ENCODE measurements at regions not wholly inside any gene's neighbourhood (a gene's known extent, or its start where the extent isn't known, plus 50 kb on each side); places are given as distances from the start of the nearest gene placed in this dataset.

DNA sequence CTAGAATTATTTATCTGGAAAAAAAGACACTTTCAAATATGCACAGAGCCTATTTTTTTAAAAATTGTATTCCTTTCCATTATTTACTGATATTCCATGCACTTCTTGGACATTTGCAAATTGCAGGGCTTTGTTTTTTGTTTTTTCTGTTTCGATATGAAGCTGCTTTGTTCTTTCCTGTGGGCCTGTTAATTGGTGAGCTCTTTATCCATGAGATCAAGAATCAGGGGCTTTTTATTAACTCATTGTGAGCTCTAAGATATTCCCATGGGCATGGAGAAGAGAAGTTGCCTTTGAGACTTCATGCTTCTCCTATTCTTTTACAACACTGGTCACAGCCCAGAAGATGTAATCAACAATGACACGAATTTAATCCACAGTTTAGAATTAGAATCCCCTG, 145.1 kb downstream of the SAMD5 start:
- Histone ChIP-seq H3K4me3 (no peak overlapping the region), H3K27ac (no peak overlapping the region), H3K9me3 (no peaks in the 10 kb centered on the region), H3K36me3 (replicated peaks in 1 of 2; ENCODE audit: insufficient read depth in 1 of 2, low read depth in 2 of 2) (no peaks in the 10 kb centered on the region), H3K27me3 (no peaks in the 10 kb centered on the region), H3K4me1 (no peaks in the 10 kb centered on the region)
- TF ChIP-seq POLR2A (IDR thresholded peaks at IDR 0.05) (no peak), CTCF (IDR thresholded peaks at IDR 0.05) (no peak)
- DNase-seq: no peak
- WGBS, 2 donors: 45 to 68% methylated on average over 2 of the region's 2 CpGs
- intact Hi-C loops (cut with DNase I): no loop called here
- ATAC-seq: no peak

DNA sequence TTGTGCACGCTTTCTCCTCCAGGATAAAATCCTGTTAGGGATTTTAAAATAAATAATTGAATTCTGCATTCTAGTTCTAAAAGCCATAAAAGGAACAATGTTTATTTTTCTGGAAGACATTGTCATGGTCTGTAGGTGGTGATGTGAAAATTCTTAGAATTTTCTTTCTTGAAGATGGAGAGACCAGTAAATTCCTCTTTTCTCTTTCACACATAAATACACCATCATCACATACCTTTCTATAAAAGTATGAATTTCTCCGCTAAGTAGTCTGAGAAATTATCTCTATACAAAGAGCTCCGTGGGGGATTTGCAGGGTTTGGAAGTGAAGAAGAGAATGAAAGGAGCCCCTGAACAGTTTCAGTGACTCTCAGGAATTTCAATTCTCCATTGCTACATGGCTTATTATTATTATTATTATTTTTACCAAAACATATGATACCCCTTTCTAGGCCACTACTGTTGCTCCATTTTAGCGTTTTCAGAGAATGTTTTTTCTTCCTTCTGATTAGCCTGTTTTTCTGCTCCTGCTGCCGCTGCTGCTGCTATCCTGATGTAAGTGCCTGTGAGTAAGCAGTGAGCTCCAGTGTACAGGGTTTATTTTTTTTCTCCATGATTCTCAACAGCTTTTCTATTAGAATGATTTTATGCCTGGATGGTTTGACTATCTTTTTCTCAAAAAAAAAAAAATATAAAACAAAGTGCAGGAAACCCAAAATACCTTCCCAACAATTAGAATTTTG, 145.8 kb downstream of the SAMD5 start:
- no peaks in the 10 kb centered on the region for H3K4me1 ChIP-seq
- H3K36me3 ChIP-seq (replicated peaks in 1 of 2; ENCODE audit: insufficient read depth in 1 of 2, low read depth in 2 of 2): no peaks in the 10 kb centered on the region
- no peak overlapping the region for H3K4me3 ChIP-seq
- intact Hi-C loops (cut with DNase I): no loop called here
- ATAC-seq (no peak), DNase-seq (no peak)
- no peaks in the 10 kb centered on the region for H3K9me3 ChIP-seq
- TF ChIP-seq CTCF (IDR thresholded peaks at IDR 0.05): no peak
- TF ChIP-seq POLR2A (IDR thresholded peaks at IDR 0.05): no peak
- H3K27me3 ChIP-seq: no peaks in the 10 kb centered on the region
- WGBS, 2 donors: 64 to 70% methylated on average over 5 of the region's 5 CpGs
- no peak overlapping the region for H3K27ac ChIP-seq

DNA sequence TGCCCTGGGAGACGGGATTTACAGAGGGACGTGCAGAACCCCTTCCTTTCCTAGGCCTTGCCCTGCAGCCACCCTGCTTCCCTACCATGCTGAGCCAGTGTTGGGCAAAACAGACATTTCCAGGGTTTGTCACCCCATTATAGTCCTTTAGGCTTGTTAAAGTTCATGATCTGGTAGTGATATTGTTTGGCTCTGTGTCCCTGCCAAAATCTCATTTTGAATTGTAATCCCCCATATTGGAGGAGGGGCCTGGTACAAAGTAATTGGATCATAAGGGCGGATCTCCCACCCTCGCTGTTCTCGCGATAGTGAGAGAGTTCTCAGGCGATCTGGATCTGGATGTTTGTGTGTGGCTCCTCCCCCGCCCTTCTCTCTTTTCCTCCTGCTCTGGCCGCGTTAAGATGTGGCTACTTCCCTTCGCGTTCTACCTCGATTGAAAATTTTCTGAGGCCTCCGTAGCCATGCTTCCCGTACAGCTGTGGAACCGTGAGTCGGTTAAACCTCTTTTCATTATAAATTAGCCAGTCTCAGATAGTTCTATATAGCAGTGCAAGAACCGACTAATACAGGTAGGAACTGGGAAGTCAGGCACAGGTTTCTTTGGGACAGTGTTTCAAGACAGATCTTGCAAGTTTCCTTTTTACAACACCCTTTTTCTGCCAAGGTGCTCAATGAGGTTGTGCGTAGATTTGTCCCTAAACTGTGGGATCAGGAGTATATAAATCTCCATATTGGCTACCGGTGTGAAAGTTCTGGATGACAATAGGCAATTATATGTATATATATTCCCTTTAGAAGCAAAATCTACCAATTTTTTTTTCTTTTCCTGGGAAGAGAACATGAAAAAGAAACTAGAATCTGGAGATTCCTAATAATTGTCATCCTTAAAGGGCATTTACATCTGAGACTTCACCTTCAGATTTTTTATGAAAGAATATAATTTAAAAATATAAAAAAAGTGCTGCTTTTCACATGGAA, 152.1 kb downstream of the SAMD5 start:
- ATAC-seq (no peak), DNase-seq (no peak)
- Histone ChIP-seq H3K36me3 (replicated peaks in 1 of 2; ENCODE audit: insufficient read depth in 1 of 2, low read depth in 2 of 2) (no peaks in the 10 kb centered on the region), H3K9me3 (no peaks in the 10 kb centered on the region), H3K27ac (no peak overlapping the region), H3K4me1 (no peaks in the 10 kb centered on the region), H3K4me3 (no peak overlapping the region), H3K27me3 (no peaks in the 10 kb centered on the region)
- no peak for TF ChIP-seq CTCF (IDR thresholded peaks at IDR 0.05)
- TF ChIP-seq POLR2A (IDR thresholded peaks at IDR 0.05): no peak
- WGBS, 2 donors: 79 to 87% methylated on average over 20 of the region's 20 CpGs
- intact Hi-C loops (cut with DNase I): no loop called here

DNA sequence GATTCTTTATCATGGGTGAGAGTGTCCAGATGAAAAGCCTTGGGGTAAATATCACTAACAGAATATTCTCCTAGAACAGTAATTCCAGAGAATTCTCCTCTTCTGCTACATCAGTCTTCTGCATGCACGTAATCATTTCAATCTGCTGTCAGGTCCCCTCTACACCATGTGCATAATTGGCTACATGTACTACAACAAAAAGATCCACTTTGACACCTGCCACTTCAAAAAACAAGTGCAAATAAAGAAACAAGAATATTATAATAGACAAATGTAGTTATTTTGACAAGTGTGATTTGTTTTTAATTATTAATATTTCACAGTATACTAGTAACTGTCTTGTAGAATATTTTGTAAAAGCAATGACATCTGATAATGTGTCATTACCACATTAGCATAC, 154.2 kb downstream of the SAMD5 start:
- Histone ChIP-seq H3K9me3 (no peaks in the 10 kb centered on the region), H3K4me3 (no peak overlapping the region), H3K36me3 (replicated peaks in 1 of 2; ENCODE audit: insufficient read depth in 1 of 2, low read depth in 2 of 2) (no peaks in the 10 kb centered on the region), H3K27ac (no peak overlapping the region), H3K4me1 (no peaks in the 10 kb centered on the region), H3K27me3 (no peaks in the 10 kb centered on the region)
- DNase-seq: no peak
- intact Hi-C loops (cut with DNase I): no loop called here
- WGBS, 2 donors: 79 to 83% methylated on average over 1 of the region's 1 CpG
- TF ChIP-seq CTCF (IDR thresholded peaks at IDR 0.05) (no peak), POLR2A (IDR thresholded peaks at IDR 0.05) (no peak)
- no peak for ATAC-seq

Data from body of pancreas (tissue), 4 donors.